ENCODE measurements at regions not wholly inside any gene's neighbourhood (a gene's known extent, or its start where the extent isn't known, plus 50 kb on each side); places are given as distances from the start of the nearest gene placed in this dataset.

- DNase-seq (ENCODE audit: low spot score in 2 of 2) = no peak
- 36 to 41% methylated on average over 3 of the region's 3 CpGs for WGBS, 2 donors
- intact Hi-C loops (cut with DNase I; ENCODE audit: low total_unique reads) = no loop called here
- TF ChIP-seq, protein P1, sequence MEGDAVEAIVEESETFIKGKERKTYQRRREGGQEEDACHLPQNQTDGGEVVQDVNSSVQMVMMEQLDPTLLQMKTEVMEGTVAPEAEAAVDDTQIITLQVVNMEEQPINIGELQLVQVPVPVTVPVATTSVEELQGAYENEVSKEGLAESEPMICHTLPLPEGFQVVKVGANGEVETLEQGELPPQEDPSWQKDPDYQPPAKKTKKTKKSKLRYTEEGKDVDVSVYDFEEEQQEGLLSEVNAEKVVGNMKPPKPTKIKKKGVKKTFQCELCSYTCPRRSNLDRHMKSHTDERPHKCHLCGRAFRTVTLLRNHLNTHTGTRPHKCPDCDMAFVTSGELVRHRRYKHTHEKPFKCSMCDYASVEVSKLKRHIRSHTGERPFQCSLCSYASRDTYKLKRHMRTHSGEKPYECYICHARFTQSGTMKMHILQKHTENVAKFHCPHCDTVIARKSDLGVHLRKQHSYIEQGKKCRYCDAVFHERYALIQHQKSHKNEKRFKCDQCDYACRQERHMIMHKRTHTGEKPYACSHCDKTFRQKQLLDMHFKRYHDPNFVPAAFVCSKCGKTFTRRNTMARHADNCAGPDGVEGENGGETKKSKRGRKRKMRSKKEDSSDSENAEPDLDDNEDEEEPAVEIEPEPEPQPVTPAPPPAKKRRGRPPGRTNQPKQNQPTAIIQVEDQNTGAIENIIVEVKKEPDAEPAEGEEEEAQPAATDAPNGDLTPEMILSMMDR (IDR thresholded peaks at IDR 0.05) = no peak
- no peak for TF ChIP-seq POLR2A (IDR thresholded peaks at IDR 0.05)
- no peak overlapping the region for H3K4me3 ChIP-seq (ENCODE audit: low read depth, poor library complexity, severe bottlenecking)
Observed at GRCh38 chr9:79189511-79189924, 382.2 kb upstream of the TLE4 start.

GRCh38 chr9:79193001-79193400 lies 378.8 kb upstream of the TLE4 start:
- no peak for TF ChIP-seq POLR2A (IDR thresholded peaks at IDR 0.05)
- TF ChIP-seq, protein P1 (IDR thresholded peaks at IDR 0.05) = no peak
- intact Hi-C loops (cut with DNase I; ENCODE audit: low total_unique reads) = no loop called here
- WGBS, 2 donors = 85 to 90% methylated on average over 3 of the region's 3 CpGs
- H3K4me3 ChIP-seq (ENCODE audit: low read depth, poor library complexity, severe bottlenecking) = no peak overlapping the region
- no peak for DNase-seq (ENCODE audit: low spot score in 2 of 2)

DNA sequence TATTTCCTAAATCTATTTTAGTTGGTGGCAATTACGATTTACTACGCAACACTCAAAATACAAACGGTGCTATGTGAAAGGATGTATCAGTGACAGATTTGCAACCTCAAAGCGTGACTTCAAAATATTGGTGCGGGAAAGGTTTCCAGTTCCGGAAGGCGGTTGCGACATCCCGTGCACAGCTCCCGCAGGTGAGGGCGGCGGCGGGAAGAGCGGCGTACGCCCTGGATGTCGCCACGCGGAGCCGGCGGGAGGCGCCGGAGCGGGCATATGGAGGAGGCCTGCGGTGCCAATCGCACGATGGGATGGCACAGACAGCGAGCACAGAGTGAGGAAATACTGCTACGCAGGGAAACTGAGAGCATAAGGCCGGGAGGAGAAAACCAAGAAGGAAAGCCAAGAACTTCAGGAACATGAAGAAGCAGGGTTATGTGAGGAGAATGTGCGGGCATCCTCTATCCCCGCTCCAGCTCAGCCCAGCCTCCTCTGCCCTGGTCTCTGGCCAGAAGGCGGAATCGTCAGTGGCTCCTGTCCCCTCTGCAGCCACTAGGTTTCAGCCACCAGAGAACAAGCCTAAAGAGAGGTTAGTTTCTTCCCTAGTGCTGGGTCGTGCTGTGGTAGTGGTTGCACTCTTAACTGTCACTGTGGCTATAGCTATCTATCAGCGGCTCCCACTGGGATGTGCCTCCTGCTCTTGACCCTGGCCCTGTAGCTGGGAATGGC lies 378.1 kb upstream of the TLE4 start:
- WGBS, 2 donors = 94% methylated on average over 36 of the region's 36 CpGs
- no peak overlapping the region for H3K4me3 ChIP-seq (ENCODE audit: low read depth, poor library complexity, severe bottlenecking)
- DNase-seq (ENCODE audit: low spot score in 2 of 2) = no peak
- intact Hi-C loops (cut with DNase I; ENCODE audit: low total_unique reads) = no loop called here
- TF ChIP-seq POLR2A (IDR thresholded peaks at IDR 0.05) = no peak
- TF ChIP-seq, protein P1 (IDR thresholded peaks at IDR 0.05) = no peak

- no peak overlapping the region for H3K4me3 ChIP-seq (ENCODE audit: low read depth, poor library complexity, severe bottlenecking)
- no peak for DNase-seq (ENCODE audit: low spot score in 2 of 2)
- TF ChIP-seq, protein P1 (IDR thresholded peaks at IDR 0.05) = no peak
- no peak for TF ChIP-seq POLR2A (IDR thresholded peaks at IDR 0.05)
- intact Hi-C loops (cut with DNase I; ENCODE audit: low total_unique reads) = no loop called here
Observed at GRCh38 chr9:79195879-79196278, 375.9 kb upstream of the TLE4 start.

GRCh38 chr9:79196606-79197005 lies 375.2 kb upstream of the TLE4 start:
- WGBS, 2 donors = 41 to 43% methylated on average over 1 of the region's 1 CpG
- TF ChIP-seq, protein P1 (IDR thresholded peaks at IDR 0.05) = no peak
- TF ChIP-seq POLR2A (IDR thresholded peaks at IDR 0.05) = no peak
- no peak for DNase-seq (ENCODE audit: low spot score in 2 of 2)
- intact Hi-C loops (cut with DNase I; ENCODE audit: low total_unique reads) = no loop called here
- H3K4me3 ChIP-seq (ENCODE audit: low read depth, poor library complexity, severe bottlenecking) = no peak overlapping the region

GRCh38 chr9:79200336-79200735 lies 371.4 kb upstream of the TLE4 start:
- TF ChIP-seq POLR2A (IDR thresholded peaks at IDR 0.05) = no peak
- TF ChIP-seq, protein P1 (IDR thresholded peaks at IDR 0.05) = no peak
- no peak overlapping the region for H3K4me3 ChIP-seq (ENCODE audit: low read depth, poor library complexity, severe bottlenecking)
- DNase-seq (ENCODE audit: low spot score in 2 of 2) = no peak
- WGBS, 2 donors = 0 to 36% methylated on average over 1 of the region's 1 CpG
- intact Hi-C loops (cut with DNase I; ENCODE audit: low total_unique reads) = no loop called here
